Hematopoietic multipotent progenitor cell treated with erythropoietin and hydrocortisone succinate and interleukin-3 and kit ligand, for 8 days (in vitro differentiated cells): ENCODE measurements at regions not wholly inside any gene's neighbourhood (a gene's known extent, or its start where the extent isn't known, plus 50 kb on each side); places are given as distances from the start of the nearest gene placed in this dataset.

ENCODE experiments used
- DNase-seq: peaks from one replicate; pipeline ENCODE4 v3.0.0-alpha.2; 2015

- DNase-seq, result no peak
Observed at GRCh38 chr13:65095161-65096082, 2134.7 kb downstream of the PCDH9 start.

- no peak for DNase-seq
Observed at GRCh38 chr13:65093357-65093756, 2136.8 kb downstream of the PCDH9 start.

- no peak for DNase-seq
Observed at GRCh38 chr13:65091031-65091430, 2139.1 kb downstream of the PCDH9 start.

- DNase-seq, result no peak
Observed at GRCh38 chr13:65090186-65090585, 2139.9 kb downstream of the PCDH9 start.

GRCh38 chr13:65088906-65089305 is 2141.2 kb downstream of the PCDH9 start:
- DNase-seq, result no peak

GRCh38 chr13:65085977-65086376 is 2144.2 kb downstream of the PCDH9 start:
- DNase-seq, result no peak

- DNase-seq, result no peak
Observed at GRCh38 chr13:65074248-65074647, 2155.9 kb downstream of the PCDH9 start.

GRCh38 chr13:65064967-65065366 is 2165.2 kb downstream of the PCDH9 start:
- DNase-seq, result no peak

GRCh38 chr13:65063753-65064152 is 2166.4 kb downstream of the PCDH9 start:
- no peak for DNase-seq

- no peak for DNase-seq
Observed at GRCh38 chr13:65057986-65058385, 2172.2 kb downstream of the PCDH9 start.

- no peak for DNase-seq
Observed at GRCh38 chr13:65054277-65054676, 2175.9 kb downstream of the PCDH9 start.

- no peak for DNase-seq
Observed at GRCh38 chr13:65036999-65037398, 2193.1 kb downstream of the PCDH9 start.

GRCh38 chr13:65035302-65035701 is 2194.8 kb downstream of the PCDH9 start:
- no peak for DNase-seq

GRCh38 chr13:65034266-65034665 is 2195.9 kb downstream of the PCDH9 start:
- DNase-seq, result no peak

GRCh38 chr13:65032825-65033224 is 2197.3 kb downstream of the PCDH9 start:
- DNase-seq, result no peak

- DNase-seq, result no peak
Observed at GRCh38 chr13:65028101-65028500, 2202.0 kb downstream of the PCDH9 start.

- no peak for DNase-seq
Observed at GRCh38 chr13:65026505-65026904, 2203.6 kb downstream of the PCDH9 start.

GRCh38 chr13:65011378-65011777 is 2218.8 kb downstream of the PCDH9 start:
- DNase-seq, result no peak

- no peak for DNase-seq
Observed at GRCh38 chr13:64997438-64997837, 2232.7 kb downstream of the PCDH9 start.

GRCh38 chr13:64993514-64994164 is 2236.5 kb downstream of the PCDH9 start:
- DNase-seq, result no peak

GRCh38 chr13:64992314-64992713 is 2237.8 kb downstream of the PCDH9 start:
- DNase-seq, result no peak

- DNase-seq, result no peak
Observed at GRCh38 chr13:64985075-64985474, 2245.1 kb downstream of the PCDH9 start.

- DNase-seq, result no peak
Observed at GRCh38 chr13:64962404-64962803, 2267.7 kb downstream of the PCDH9 start.

GRCh38 chr13:64959276-64959675 is 2270.9 kb downstream of the PCDH9 start:
- no peak for DNase-seq
